GM23338 (cell line): ENCODE measurements at regions not wholly inside any gene's neighbourhood (a gene's known extent, or its start where the extent isn't known, plus 50 kb on each side); places are given as distances from the start of the nearest gene placed in this dataset.

Experiments
- ATAC-seq: fragments of 200-7000 bp; cut with Tn5 transposase; 3 replicates; pipeline ENCODE4 v1.9.1; 2020
- DNase-seq: peaks from one replicate; pipeline ENCODE4 v3.0.0-alpha.2; 2015; ENCODE audit warnings: low spot score
- H2AFZ ChIP-seq: fragments of 200-600 bp; sonication (generic); 2 replicates; pipeline ENCODE4 v1.8.0; 2016; ENCODE audit warnings: antibody characterized with exemption, mild to moderate bottlenecking, moderate library complexity
- H3F3A ChIP-seq: fragments of 200-600 bp; sonication (generic); replicated peaks from 2 replicates; pipeline ENCODE4 v1.8.0; 2017; ENCODE audit warnings: antibody characterized with exemption, mixed run types, low read depth
- H3K27ac ChIP-seq: fragments of 200-600 bp; sonication (generic); 2 replicates; pipeline ENCODE4 v1.6.1; 2016; ENCODE audit warnings: low read depth
- H3K27me3 ChIP-seq: fragments of 200-600 bp; sonication (generic); 2 replicates; pipeline ENCODE4 v1.8.0; 2016; ENCODE audit warnings: mild to moderate bottlenecking, mixed run types, moderate library complexity; ENCODE audit not compliant: insufficient read depth
- H3K36me3 ChIP-seq: fragments of 200-600 bp; sonication (generic); 2 replicates; pipeline ENCODE4 v1.8.0; 2016; ENCODE audit warnings: mild to moderate bottlenecking; ENCODE audit not compliant: insufficient read depth
- H3K4me1 ChIP-seq: fragments of 200-600 bp; sonication (generic); 2 replicates; pipeline ENCODE4 v1.8.0; 2016; ENCODE audit warnings: mild to moderate bottlenecking, moderate library complexity; ENCODE audit not compliant: insufficient read depth
- H3K4me2 ChIP-seq: fragments of 200-600 bp; sonication (generic); 2 replicates; pipeline ENCODE4 v1.7.1; 2017; ENCODE audit warnings: mixed run types
- H3K4me3 ChIP-seq: fragments of 200-600 bp; sonication (generic); 2 replicates; pipeline ENCODE4 v1.6.1; 2016; ENCODE audit warnings: mixed run types
- H3K79me2 ChIP-seq: fragments of 200-600 bp; sonication (generic); replicated peaks from 2 replicates; pipeline ENCODE4 v1.8.0; 2017; ENCODE audit warnings: mild to moderate bottlenecking; ENCODE audit not compliant: insufficient read depth
- H3K9me2 ChIP-seq: fragments of 200-600 bp; sonication (generic); 2 replicates; pipeline ENCODE4 v1.8.0; 2017; ENCODE audit not compliant: insufficient read depth
- H4K20me1 ChIP-seq: fragments of 200-600 bp; sonication (generic); replicated peaks from 2 replicates; pipeline ENCODE4 v1.8.0; 2017; ENCODE audit warnings: mild to moderate bottlenecking; ENCODE audit not compliant: insufficient read depth
- H3K27ac Mint-ChIP-seq: 2 replicates; pipeline ENCODE4 v1.8.0; 2020; ENCODE audit warnings: inconsistent platforms, mild to moderate bottlenecking, moderate library complexity, mixed read lengths
- H3K27me3 Mint-ChIP-seq: 3 replicates; pipeline ENCODE4 v1.8.0; 2022; ENCODE audit warnings: low read depth, mild to moderate bottlenecking, moderate library complexity, mixed read lengths, inconsistent platforms; ENCODE audit not compliant: insufficient read depth, poor library complexity
- H3K36me3 Mint-ChIP-seq: 3 replicates; pipeline ENCODE4 v1.8.0; 2021; ENCODE audit warnings: low read depth, mild to moderate bottlenecking, inconsistent platforms, moderate library complexity, mixed read lengths
- H3K4me1 Mint-ChIP-seq: 3 replicates; pipeline ENCODE4 v1.8.0; 2020; ENCODE audit warnings: mild to moderate bottlenecking, inconsistent platforms, mixed read lengths
- H3K4me3 Mint-ChIP-seq: 3 replicates; pipeline ENCODE4 v1.8.0; 2021; ENCODE audit warnings: moderate library complexity, mild to moderate bottlenecking, inconsistent platforms, mixed read lengths
- H3K9me3 Mint-ChIP-seq: 3 replicates; pipeline ENCODE4 v1.8.0; 2020; ENCODE audit warnings: moderate library complexity, mild to moderate bottlenecking, inconsistent platforms, mixed read lengths
- ETS1 ChIP-seq: IDR thresholded peaks from 2 replicates; pipeline ENCODE4 v1.6.1; 2016; ENCODE audit warnings: antibody characterized with exemption
- EZH2 ChIP-seq: fragments of 200-600 bp; sonication (generic); IDR thresholded peaks from one replicate; pipeline ENCODE4 v1.8.0; 2017; ENCODE audit warnings: antibody characterized with exemption, mild to moderate bottlenecking, low read depth; ENCODE audit not compliant: unreplicated experiment
- EZH2phosphoT487 ChIP-seq: fragments of 200-600 bp; sonication (generic); IDR thresholded peaks from one replicate; pipeline ENCODE4 v1.8.1; 2018; ENCODE audit warnings: antibody characterized with exemption; ENCODE audit not compliant: unreplicated experiment
- NANOG ChIP-seq: IDR thresholded peaks from 2 replicates; pipeline ENCODE4 v1.6.1; 2016; ENCODE audit warnings: antibody characterized with exemption, borderline replicate concordance
- REST ChIP-seq: IDR thresholded peaks from one replicate; pipeline ENCODE4 v1.6.1; 2018; ENCODE audit warnings: antibody characterized with exemption; ENCODE audit not compliant: unreplicated experiment
- STAT1 ChIP-seq: IDR thresholded peaks from one replicate; pipeline ENCODE4 v1.6.1; 2016; ENCODE audit warnings: antibody characterized with exemption; ENCODE audit not compliant: unreplicated experiment
- ZNF331 ChIP-seq: fragments of 250-450 bp; sonication (Bioruptor Pico); IDR thresholded peaks from 2 replicates; pipeline ENCODE4 v1.5.0; 2020; ENCODE audit warnings: low read depth, mild to moderate bottlenecking, moderate library complexity
- ZNF462 ChIP-seq: fragments of 250-450 bp; sonication (Bioruptor Pico); IDR thresholded peaks from 2 replicates; pipeline ENCODE4 v1.5.0; 2020; ENCODE audit warnings: mild to moderate bottlenecking, moderate library complexity

- Mint-ChIP-seq H3K27ac (no peak overlapping the region), H3K4me1 (peaks cover 23% of the 10 kb centered on the region), H3K36me3 (no peaks in the 10 kb centered on the region), H3K27me3 (peaks cover 2% of the 10 kb centered on the region), H3K9me3 (no peaks in the 10 kb centered on the region), H3K4me3 (no peak overlapping the region)
- ATAC-seq (no peak), DNase-seq (no peak)
- no peaks in the 10 kb centered on the region for H3F3A ChIP-seq
- no peaks in the 10 kb centered on the region for H3K9me2 ChIP-seq
- no peaks in the 10 kb centered on the region for H3K36me3 ChIP-seq
- no peak overlapping the region for H2AFZ ChIP-seq
- no peak overlapping the region for H3K4me3 ChIP-seq
- no peaks in the 10 kb centered on the region for H4K20me1 ChIP-seq
- H3K79me2 ChIP-seq, result no peaks in the 10 kb centered on the region
- H3K4me2 ChIP-seq, result no peak overlapping the region; the same call in 1 of the 2 replicates
- H3K27ac ChIP-seq, result no peak overlapping the region
- H3K27me3 ChIP-seq, result no peaks in the 10 kb centered on the region
- H3K4me1 ChIP-seq, result peaks cover 14% of the 10 kb centered on the region
- no peak for TF ChIP-seq ZNF462
- TF ChIP-seq ETS1, result no peak
- TF ChIP-seq EZH2, result no peak
- TF ChIP-seq STAT1, result no peak
- no peak for TF ChIP-seq NANOG
- no peak for TF ChIP-seq EZH2phosphoT487
- no peak for TF ChIP-seq ZNF331 (CRISPR knock-in tag)
- no peak for TF ChIP-seq REST
Measured at GRCh38 chr6:154595538-154595937, 85.1 kb upstream of the CNKSR3 start.
